Activated T-helper 9 cell treated with anti-CD3 and anti-CD28 coated beads, Interleukin-2, amount 50 U/mL, for 16 hours (primary cell): ENCODE measurements at regions not wholly inside any gene's neighbourhood (a gene's known extent, or its start where the extent isn't known, plus 50 kb on each side); places are given as distances from the start of the nearest gene placed in this dataset.
A peak's percentile ranks its signal among the peaks of the same experiment; 100 is the strongest.

Experiments
- DNase-seq: peaks from one replicate; pipeline ENCODE4 v3.0.0-alpha.2; 2020; ENCODE audit warnings: low read depth

DNA sequence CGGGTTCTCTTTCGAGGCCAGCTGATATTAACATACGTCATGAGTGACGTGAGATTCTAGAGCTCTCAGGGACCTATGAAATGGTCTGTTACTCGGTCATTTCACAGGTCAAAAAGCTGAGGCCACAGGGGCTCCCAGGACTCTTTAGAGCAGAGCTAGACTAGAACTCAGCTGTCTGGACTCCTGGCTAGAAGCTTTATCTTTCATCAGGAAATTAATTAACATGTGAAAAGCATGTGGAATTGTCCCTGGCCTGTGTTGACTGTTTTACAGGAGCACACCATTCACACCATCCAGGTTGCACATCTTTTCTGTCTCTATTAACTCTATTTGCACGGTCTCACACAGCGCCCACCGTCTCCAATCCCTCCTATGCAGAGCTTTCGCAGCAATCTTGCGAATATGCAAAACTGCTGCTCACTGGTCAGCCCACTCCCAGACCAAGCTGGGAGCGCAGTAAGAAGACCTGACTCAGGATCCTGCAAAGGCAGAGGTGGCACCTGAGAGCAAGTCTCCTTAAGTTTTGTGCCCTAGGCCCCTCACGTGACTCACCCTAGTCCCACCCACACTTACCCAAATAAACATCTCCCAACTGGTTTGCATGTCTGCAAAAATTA is 522.5 kb downstream of the CD83 start:
- no peak for DNase-seq

DNA sequence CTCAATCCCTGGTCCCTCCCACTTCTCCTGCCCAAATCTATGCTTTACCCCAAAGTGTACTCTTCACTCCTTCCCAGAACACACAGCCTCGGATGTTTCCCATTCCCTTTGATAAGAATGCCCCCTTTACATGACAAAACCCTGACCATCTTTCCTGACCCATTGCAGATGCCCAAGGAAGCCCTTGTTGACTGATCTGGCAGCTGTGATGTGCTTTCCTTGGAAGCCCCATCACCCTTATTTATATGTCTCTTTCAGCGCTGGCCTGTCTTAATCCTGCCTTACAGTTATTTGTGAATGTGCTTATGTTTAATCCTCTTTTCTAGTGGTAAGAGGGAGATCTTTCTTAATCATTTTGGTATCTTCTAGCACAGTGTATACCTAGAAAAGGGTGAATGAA is 523.1 kb downstream of the CD83 start:
- DNase-seq, result no peak

DNA sequence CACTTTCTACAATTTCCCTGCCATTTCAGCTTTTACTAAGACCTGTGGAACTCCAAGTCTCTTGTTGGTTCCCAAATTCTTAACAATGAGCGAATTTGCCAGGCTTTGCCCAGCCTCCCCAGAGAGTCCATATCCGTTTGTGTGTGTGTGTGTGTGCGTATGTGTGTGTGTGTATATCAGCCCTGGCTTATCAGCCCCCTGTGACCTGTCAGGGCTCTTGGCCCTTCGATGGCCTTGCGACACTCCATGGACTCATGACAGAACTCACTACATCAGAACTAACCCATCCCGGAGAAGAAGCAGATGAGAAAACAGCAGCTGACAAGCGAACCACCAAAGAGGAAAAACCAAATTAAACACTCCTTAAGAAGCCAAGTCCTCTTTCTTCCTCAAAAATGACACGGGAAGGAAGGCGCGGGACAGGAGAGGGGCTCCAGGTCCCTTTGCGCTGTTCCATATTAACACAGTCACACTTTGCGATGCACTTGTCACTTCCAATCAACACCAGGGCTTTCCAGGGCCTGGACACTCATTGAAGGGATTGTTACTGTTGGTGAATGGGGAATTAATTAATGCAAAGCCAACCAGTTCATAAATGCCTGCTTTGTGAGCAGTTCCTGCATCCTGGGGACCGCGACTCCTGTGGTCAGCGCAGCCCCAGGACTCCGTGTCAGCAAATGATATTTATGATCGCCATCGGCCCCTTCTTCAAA is 524.0 kb downstream of the CD83 start:
- DNase-seq, result no peak

DNA sequence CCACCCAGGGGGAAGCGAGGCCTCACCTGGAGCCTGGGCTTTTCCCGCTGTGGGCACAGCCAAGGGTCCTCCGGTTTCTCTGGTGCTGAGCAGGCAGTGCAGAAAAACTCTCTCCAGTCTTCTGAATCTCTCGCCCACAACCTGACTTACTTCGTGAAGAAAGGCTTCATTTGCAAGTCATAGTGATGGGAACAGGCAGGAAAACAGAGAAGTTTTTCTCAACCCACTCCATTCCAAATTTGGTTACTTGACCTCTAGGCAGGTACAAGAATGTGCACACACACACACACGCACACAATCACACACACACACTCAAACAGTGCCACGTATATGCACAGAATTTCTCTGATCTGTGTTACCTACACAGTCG is 524.5 kb downstream of the CD83 start:
- no peak for DNase-seq

DNA sequence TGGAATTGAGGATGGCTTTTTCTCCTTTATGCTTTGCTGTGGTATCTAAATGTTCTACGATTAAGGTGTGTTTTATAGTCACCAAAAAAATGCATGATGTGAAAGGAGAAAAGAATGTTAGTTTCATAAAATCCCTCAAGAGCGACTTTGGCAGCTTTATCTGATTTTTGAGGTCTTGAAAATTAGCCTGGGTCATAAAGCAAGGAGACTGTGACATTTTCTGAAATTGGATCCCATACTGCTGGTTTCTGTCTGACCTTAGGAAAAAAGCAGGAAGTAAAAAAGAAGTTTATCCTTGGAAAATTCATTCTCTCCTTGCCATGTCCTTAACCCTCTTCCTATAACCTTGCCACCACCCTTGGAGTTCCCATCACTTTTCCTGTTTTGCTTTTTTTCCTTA is 525.3 kb downstream of the CD83 start:
- DNase-seq, result no peak

DNA sequence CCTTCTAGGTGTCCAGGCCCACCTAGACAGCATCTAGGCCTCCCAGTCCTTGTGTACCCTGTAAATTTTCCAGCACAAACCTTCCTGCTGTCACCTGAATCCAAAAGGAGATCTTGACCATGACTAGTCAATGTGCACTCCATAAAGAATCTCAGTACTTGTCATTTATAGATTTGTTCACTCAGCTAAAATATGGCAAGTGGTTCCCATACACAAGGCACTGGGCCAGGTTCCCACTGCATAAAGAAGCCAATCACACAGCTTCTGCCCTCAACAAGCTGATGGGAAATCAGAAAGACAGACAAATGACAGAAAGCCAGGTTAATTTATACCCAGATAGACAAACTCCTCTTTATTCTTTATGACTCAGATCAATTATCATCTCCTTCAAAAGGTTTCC is 526.8 kb downstream of the CD83 start:
- DNase-seq, result no peak

DNA sequence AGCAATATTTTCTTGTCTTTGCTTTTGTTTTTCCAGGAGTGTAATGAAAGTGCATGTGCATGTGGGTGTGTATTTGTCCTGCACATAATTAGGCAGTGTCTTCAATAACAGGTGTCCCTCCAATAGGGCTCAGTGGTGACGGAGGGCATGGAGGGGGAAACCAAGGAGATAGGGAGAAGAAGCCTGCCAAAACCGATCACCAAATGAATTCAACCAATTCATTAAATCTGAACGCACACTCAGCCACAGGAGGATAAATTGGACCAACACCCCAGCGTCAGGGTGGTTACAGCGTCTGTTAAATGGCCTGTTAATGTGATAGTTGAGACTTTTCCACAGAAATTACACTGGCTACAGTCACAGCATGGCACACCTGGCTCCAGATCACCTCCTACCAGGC is 527.6 kb downstream of the CD83 start:
- no peak for DNase-seq

DNA sequence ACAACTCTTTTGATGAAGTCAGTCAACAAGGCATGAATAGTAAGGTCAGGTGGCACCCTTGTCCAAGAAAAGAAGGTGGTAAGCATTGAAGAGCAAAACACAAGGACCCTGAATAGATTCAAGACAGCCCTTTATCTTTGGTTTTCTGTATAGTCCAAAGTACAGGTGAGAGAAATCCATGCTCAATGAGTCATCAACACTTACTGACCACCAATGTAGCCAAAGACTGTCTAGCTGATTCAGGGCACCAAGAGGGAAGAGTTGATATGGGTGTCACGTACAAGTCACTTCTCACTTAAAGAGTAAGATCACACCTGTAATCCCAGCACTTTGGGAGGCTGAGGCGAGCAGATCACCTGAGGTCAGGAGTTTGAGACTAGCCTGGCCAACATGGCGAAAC is 528.3 kb downstream of the CD83 start:
- no peak for DNase-seq

DNA sequence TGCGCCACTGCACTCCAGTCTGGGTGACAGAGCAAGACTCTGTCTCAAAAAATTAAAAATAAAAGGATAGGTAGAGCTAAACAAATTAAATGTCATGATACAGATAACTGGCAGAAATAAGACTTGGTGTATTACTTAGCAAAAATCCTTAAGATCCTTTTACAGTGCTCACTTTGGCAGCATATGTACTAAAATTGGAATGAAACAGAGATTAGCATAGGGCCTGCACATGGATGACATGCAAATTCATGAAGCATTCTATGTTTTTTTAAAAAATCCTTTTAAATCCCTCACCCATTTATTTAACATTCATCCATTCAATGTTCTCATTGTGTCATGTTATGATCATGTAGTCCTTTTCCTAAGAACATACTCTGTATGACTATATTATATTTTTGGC is 528.8 kb downstream of the CD83 start:
- no peak for DNase-seq

DNA sequence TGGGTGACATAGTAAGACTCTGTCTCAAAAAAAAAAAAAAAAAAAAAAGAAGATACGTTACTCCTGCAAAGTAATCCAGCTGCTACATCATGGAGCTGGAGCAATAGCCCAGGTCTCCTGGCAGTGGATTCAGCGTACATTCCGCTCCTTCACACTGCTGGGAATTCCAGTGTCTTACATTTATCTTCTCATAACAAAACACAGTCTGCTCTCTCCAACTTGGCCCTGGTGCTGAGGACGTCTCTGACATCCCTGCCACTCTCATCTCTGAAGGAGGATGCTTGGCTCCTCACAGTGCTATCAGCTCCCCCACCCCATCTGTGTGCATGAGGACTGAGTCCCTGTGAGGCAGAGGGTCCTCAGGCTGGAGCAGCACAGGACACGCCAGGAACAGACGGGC is 529.8 kb downstream of the CD83 start:
- DNase-seq, result no peak

DNA sequence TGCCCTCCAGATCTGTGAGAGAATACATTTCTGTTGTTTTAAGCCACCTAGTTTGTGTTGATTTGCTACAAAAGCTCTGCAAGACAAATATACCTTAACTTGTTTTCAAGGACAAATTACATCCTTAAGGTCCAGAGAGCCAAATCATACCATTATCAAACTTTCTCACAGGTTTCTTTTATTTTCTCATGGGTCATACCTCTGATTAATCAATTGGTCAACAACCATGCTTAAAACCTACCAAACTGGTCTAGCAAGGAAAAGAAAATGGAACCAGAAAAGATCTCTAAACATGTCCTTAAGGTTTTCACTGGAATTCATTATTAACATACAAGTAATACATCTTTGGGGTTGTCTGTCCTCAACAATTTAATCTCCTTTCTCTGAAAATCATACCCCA is 535.0 kb downstream of the CD83 start:
- DNase-seq, result no peak

DNA sequence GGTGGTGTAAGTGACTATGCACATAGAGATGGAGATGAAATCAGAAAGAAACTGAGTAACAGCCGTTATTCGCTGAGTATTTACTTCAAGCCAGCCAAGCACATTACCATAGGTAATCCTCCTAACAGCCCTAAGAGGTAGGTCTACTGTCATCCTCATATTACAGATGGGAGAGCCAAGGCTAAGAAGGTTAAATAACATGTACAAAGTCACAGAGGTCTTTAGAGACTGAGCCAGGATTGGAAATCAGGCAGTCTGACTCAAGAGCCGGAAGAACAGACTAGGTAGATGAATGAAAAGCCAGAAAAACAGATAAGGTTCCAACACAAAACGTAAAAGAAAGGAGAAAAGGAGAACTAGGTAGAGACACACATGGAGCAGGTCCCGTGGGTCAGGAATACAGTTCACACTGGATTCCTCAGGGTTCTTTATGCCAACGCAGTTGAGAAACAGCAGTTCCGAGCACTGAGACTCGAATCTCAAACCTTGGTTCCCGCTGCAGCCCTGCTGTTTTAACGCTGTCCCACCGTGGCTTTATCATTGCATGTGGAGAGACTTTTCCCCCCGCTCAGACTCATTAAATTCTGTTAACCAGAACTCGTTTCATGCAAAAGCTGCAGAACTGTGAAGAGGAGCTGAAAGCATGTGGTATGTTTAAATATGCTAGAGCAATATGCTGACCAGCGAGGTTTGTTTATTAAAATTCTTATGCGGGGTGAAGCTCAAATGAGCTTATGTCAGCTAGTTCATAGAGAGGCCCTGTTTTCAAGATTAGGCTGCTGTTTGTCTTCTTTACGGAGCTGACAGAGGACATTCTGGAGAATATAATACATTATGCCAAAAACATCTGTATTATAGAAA is 537.9 kb downstream of the CD83 start:
- DNase-seq, result no peak

DNA sequence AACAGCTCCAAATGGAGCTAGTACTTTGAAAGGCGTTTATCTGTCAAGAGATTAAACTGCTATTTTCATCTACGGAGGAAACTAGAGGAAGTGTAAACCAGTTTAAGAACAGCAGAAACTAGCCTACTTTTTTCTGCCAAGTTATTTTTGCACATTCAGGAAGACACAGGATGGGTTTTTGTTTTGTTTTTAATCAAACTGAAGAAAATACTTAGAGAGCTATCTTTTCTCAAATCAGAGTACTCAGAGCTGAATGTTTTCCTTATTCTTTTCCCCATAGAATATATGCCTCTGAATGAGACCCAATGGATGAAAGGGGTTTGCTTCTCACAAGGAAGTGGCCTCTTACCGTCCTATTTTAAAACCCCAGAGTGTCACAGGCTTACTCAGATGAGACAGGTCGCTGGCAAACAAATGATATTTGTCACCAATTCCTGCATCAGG is 538.5 kb downstream of the CD83 start:
- DNase-seq, result no peak

DNA sequence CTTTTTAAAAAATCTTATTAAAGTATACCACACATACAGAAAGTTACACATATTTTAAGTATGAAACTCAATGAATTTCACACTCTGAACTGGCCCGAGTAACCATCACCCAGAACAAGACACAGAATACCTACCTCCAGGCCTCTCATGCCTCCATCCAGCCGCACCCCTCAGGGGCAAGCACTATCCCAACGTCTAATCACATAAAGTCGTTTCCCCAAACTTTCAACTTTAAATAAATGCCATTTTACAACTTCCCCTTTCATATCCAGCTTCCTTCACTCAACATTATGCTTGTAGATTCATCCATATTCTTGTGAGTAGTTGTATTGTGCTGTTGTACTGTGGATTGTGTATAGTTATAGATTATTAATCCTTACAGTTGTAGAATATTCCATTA is 539.1 kb downstream of the CD83 start:
- DNase-seq, result no peak

DNA sequence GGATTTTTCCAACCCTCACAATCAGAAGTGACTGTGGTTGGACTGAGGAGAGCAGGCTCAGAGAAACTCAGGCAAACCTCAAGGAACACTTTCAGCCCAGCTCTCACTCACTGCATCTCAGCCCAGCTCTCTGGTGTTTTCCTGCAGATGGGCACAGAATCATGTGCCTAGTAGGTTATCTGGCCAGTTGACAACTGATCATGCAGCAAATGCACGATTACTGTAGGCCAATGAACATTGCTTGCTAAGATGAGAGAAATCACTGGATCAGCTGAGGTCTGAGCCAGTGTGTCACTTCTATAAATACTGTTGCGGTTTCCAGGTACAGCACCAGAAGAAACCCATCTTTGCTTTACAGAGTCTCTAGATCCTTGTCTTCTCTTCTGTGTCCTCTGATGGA is 540.5 kb downstream of the CD83 start:
- DNase-seq, result no peak

DNA sequence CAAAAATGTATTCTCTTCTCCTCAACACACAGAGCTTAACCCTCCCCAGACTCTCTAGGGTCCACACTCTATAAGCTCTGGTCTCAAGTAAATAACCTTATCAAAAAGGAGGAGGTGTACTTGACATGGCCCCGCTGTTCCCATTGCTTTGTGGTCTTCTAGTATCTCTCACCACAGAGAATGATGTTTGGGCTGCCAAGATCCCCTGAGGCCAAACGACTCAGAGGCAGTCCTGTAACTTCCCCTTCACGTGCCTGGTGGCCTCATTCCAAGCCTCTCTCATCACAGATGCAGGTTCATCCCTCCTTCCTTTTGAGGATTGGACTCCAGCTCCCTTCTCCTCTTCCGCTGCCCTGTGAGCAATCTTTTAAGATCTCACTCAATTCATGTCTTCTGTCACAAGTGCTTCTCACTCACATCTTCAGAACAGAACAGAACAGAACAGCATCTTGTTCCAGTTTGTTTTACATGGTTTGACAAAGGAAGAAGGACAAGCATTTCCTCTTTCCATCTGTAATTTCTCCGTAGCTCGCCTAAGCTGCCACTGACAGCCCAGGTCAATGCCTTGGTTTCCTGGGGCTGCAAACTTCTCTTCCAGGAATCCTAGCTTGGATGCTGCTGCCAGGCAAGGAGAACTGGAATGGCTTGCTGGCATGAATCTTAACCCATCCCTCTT is 541.5 kb downstream of the CD83 start:
- DNase-seq, result no peak

DNA sequence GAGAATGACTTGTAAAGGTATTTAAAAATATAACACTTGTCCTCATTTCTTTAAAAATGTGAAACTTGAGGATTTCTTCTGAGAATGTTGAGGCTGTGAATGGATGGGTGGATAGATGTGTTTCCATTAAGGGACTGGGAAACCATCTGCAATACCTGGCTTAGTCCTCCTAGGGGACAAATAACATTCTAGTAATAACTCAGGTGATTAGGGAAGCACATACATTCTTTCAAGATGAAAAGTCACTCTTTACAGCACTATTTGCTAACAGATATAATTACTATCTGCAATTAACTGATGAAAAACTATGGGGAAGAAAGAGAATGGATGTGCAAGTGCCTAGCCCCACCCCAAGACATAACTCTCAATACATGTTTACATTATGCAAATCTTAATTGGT is 542.3 kb downstream of the CD83 start:
- no peak for DNase-seq

DNA sequence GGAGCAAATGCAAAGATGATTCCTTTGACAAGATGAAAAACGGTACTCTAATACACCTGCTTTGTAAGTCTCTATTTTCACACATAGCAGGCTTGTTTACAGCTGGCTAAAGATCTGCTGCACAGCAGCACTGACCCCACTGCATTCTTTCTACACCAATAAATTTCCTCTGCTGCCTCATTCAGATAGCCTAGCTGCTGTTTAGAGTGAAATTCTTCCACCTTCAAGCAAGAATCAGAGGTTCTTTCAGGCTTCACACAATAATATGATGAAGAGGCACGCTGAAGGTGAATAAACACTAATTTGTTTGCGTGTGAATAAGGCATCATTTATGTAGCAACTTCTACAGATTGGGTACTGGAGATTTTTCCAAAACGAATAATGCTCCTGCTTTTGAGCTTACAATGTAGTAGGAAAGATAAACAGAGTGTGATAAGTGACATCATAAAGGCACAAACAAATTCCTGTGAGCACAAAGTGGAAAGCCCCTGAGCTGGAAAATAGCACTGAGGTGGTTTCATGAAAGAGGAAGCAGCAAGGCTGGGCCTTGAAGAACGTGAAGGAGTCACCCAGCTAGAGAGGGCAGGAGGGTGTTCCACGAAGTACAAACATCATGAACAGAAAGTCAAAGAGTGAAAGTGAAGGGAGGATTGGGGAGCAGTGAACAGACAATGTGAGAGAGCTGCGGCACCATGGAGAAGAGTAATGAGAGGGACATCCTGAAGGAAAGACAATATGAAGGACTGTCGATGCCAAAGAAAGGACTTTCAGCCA is 543.4 kb downstream of the CD83 start:
- peak; percentile 5 for DNase-seq

DNA sequence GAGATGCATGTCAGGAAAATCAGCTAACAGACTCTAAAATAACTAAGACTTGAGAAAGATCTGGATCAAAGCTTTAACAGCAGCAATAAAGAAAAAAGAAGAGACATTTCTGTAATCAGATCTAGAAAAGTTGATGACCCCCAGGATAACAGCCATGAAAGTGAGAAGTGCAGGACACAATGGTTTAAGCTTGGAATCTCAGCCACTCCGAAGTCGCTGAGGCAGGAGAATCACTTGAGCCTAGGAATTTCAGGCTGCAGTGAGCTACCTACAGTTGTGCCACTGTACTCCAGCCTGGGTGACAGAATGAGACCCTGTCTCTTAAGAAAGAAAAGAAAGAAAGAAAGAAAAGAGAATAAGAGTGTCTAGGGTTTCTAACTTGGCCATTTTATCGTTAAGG is 544.1 kb downstream of the CD83 start:
- no peak for DNase-seq

DNA sequence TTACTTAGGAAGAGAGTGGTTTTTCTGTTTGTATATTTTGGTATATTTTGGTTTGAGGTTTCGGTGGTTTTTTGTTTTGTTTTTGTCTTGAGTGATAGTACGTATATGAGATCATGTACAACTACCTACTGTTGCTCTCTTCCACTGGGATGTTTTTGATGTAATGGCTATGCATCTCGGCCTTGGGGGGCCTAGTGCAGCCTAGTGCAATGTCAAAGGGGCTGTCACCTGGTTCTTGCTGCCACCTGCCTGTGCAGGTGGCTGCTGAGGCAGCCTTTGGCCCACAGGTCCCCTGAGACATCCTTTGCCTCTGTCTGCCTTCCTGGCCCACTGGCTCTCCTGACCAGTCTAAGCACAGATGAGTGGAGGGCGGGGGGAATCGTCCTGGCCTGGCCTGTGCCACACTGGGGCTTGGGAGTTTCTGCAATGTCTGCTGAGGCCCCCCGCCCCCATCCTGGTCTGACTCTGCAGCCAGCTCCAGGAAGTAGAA is 546.6 kb downstream of the CD83 start:
- no peak for DNase-seq

DNA sequence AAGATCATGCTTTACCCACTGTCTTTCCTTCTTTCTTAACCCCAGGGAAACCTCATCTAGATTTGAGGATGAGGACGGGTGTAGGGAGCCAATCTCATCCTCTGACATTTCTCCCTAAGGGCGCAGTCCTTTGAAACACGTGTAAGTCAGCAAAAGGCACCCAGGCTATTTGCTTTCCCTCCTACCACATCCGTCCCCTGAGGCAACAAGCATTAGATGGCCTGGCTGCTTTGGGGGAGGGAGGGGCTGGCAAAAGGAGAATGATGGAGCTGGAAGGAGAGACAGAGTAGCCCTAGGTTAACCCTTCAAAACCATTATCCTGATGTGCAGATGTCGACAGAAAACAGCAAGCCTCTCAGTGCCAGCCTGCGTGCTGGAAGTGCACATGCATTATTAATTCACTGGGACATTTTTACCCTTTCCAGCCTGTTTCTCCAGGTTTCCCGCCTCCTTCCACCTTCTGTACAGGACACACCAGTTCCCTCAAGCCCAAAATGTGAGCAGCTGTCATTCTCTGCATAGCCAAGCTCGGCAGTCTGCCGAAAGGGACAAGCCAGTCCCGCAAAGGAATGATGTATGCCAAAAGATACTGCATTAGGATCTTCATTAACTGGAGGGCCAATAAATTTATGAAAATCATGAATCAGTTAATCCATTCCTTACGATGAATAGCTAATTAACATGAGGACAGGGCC is 547.2 kb downstream of the CD83 start:
- no peak for DNase-seq
